ENCODE measurements at regions not wholly inside any gene's neighbourhood (a gene's known extent, or its start where the extent isn't known, plus 50 kb on each side); places are given as distances from the start of the nearest gene placed in this dataset.

DNA sequence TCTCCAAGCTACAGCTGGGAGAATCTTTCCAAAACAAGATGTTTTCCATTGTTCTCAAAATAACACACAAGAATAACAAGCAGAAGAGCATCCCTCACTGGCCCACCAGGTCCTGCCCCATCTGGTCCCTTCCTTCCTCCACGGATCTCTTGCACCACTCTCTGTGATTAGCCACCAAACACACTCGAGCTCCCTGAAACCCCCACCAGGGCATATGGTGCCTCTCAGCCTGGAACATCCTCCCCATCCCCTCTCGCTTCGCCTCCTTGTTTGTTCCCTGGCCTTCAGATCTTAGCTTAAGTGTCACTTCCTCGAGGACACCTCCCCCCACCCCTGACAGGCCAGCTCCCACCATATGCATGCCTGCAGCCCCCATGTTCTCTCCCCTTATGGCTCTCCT, 496.6 kb upstream of the PROK2 start:
- TF ChIP-seq CHD2 (IDR thresholded peaks at IDR 0.05; ENCODE audit: low read length, partially characterized antibody): no peak
- TF ChIP-seq CHD4 (IDR thresholded peaks at IDR 0.05; ENCODE audit: borderline replicate concordance): no peak
- TF ChIP-seq, protein P1, sequence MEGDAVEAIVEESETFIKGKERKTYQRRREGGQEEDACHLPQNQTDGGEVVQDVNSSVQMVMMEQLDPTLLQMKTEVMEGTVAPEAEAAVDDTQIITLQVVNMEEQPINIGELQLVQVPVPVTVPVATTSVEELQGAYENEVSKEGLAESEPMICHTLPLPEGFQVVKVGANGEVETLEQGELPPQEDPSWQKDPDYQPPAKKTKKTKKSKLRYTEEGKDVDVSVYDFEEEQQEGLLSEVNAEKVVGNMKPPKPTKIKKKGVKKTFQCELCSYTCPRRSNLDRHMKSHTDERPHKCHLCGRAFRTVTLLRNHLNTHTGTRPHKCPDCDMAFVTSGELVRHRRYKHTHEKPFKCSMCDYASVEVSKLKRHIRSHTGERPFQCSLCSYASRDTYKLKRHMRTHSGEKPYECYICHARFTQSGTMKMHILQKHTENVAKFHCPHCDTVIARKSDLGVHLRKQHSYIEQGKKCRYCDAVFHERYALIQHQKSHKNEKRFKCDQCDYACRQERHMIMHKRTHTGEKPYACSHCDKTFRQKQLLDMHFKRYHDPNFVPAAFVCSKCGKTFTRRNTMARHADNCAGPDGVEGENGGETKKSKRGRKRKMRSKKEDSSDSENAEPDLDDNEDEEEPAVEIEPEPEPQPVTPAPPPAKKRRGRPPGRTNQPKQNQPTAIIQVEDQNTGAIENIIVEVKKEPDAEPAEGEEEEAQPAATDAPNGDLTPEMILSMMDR (IDR thresholded peaks at IDR 0.05): no peak
- TF ChIP-seq KDM1A (IDR thresholded peaks at IDR 0.05; ENCODE audit: low read depth): no peak
- TF ChIP-seq POLR2A (IDR thresholded peaks at IDR 0.05; ENCODE audit: low read length): no peak
- no peak for TF ChIP-seq MAZ (IDR thresholded peaks at IDR 0.05; ENCODE audit: borderline replicate concordance, low read depth, low read length)
- no peak for TF ChIP-seq RCOR1 (IDR thresholded peaks at IDR 0.05; ENCODE audit: low read depth, low read length)
- no peak for TF ChIP-seq JUN (IDR thresholded peaks at IDR 0.05)
- TF ChIP-seq NR3C1 (IDR thresholded peaks at IDR 0.05): no peak
- no peak for TF ChIP-seq ESRRA (IDR thresholded peaks at IDR 0.05; ENCODE audit: borderline replicate concordance, low read length)
- TF ChIP-seq, protein P2, sequence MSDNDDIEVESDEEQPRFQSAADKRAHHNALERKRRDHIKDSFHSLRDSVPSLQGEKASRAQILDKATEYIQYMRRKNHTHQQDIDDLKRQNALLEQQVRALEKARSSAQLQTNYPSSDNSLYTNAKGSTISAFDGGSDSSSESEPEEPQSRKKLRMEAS (IDR thresholded peaks at IDR 0.05): no peak
